Left colon (tissue), 2 donors: ENCODE measurements at regions not wholly inside any gene's neighbourhood (a gene's known extent, or its start where the extent isn't known, plus 50 kb on each side); places are given as distances from the start of the nearest gene placed in this dataset.

Experiments used
- ATAC-seq: fragments of 200-7000 bp; cut with Tn5 transposase; one replicate; pipeline ENCODE4 v1.9.1; 2020; ENCODE audit warnings: mild to moderate bottlenecking, moderate library complexity
- DNase-seq, 2 donors: peaks; one replicate each; pipeline ENCODE4 v3.0.0-alpha.2; 2020
- intact Hi-C, 2 donors: fragments of 100-400 bp; cut with DNase I in 1 of 2; cut with micrococcal nuclease in 1 of 2; formaldehyde crosslinking; loops; one replicate each; pipeline versions ENCODE4 v1.11.2 to v1.14.0; 2022; cut with DNase I, micrococcal nuclease
- donor health status: DM: no; HTN: no; CAD: no.
- donor health status: DM: yes; HTN: yes; CAD: no.

- no peak for ATAC-seq
- no peak for DNase-seq
- intact Hi-C loops: no loop called here
Measured at GRCh38 chr2:111653913-111654312, 230.1 kb downstream of the ANAPC1 start.

- intact Hi-C loops: no loop called here
- ATAC-seq (no peak), DNase-seq (no peak)
Measured at GRCh38 chr2:111654829-111655228, 229.2 kb downstream of the ANAPC1 start.

- DNase-seq (no peak), ATAC-seq (no peak)
- intact Hi-C loops: no loop called here
Measured at GRCh38 chr2:111656436-111656835, 227.6 kb downstream of the ANAPC1 start.

GRCh38 chr2:111656894-111657293, 227.1 kb downstream of the ANAPC1 start:
- intact Hi-C loops: no loop called here
- ATAC-seq: peak; percentile 56
- no peak for DNase-seq

- DNase-seq (no peak), ATAC-seq (no peak)
- intact Hi-C loops: no loop called here
Measured at GRCh38 chr2:111657351-111657975, 226.5 kb downstream of the ANAPC1 start.

- peak; percentile 86 for ATAC-seq
- intact Hi-C loops: no loop called here
- peak; percentile 44 to 78 for DNase-seq
Measured at GRCh38 chr2:111659361-111660333, 224.3 kb downstream of the ANAPC1 start.

GRCh38 chr2:111660811-111661210, 223.2 kb downstream of the ANAPC1 start:
- ATAC-seq: no peak
- intact Hi-C loops: no loop called here

GRCh38 chr2:111661286-111661940, 222.6 kb downstream of the ANAPC1 start:
- intact Hi-C loops: no loop called here
- ATAC-seq: no peak
- DNase-seq: no peak

More at GRCh38 chr2:111660811-111661210, 223.2 kb downstream of the ANAPC1 start:
- DNase-seq: no peak

GRCh38 chr2:111662039-111662770, 221.8 kb downstream of the ANAPC1 start:
- no peak for DNase-seq
- intact Hi-C loops: no loop called here

GRCh38 chr2:111662771-111663470, 221.1 kb downstream of the ANAPC1 start:
- ATAC-seq: no peak
- no peak for DNase-seq
- intact Hi-C loops: no loop called here

More at GRCh38 chr2:111662039-111662770, 221.8 kb downstream of the ANAPC1 start:
- no peak for ATAC-seq

- DNase-seq (no peak), ATAC-seq (no peak)
- intact Hi-C loops: no loop called here
Measured at GRCh38 chr2:111663471-111664274, 220.3 kb downstream of the ANAPC1 start.

- no peak for DNase-seq
- ATAC-seq: no peak
- intact Hi-C loops: no loop called here
Measured at GRCh38 chr2:111664275-111664850, 219.6 kb downstream of the ANAPC1 start.

GRCh38 chr2:111665011-111665410, 219.0 kb downstream of the ANAPC1 start:
- DNase-seq: no peak
- intact Hi-C loops: no loop called here
- no peak for ATAC-seq

GRCh38 chr2:111665551-111666116, 218.4 kb downstream of the ANAPC1 start:
- no peak for DNase-seq

GRCh38 chr2:111666160-111666559, 217.8 kb downstream of the ANAPC1 start:
- ATAC-seq (no peak), DNase-seq (no peak)
- intact Hi-C loops: no loop called here

More at GRCh38 chr2:111665551-111666116, 218.4 kb downstream of the ANAPC1 start:
- intact Hi-C loops: no loop called here
- ATAC-seq: no peak

GRCh38 chr2:111667001-111667400, 217.0 kb downstream of the ANAPC1 start:
- DNase-seq: no peak
- intact Hi-C loops: no loop called here
- no peak for ATAC-seq
